HFF-Myc (cell line): ENCODE measurements at regions not wholly inside any gene's neighbourhood (a gene's known extent, or its start where the extent isn't known, plus 50 kb on each side); places are given as distances from the start of the nearest gene placed in this dataset.

ENCODE experiments used
- DNase-seq: peaks from one replicate; pipeline ENCODE4 v3.0.0-alpha.2; 2011; ENCODE audit warnings: low read depth; ENCODE audit errors: extremely low read depth
- H3K4me3 ChIP-seq: replicated peaks from 2 replicates; pipeline ENCODE4 v1.5.1; 2011; ENCODE audit warnings: low read depth, mild to moderate bottlenecking, control low read depth, low read length
- TF ChIP-seq, protein P1 (sequence below): IDR thresholded peaks from 2 replicates; pipeline ENCODE4 v1.5.1; 2012; ENCODE audit warnings: mild to moderate bottlenecking, low read depth, low read length, control low read depth; ENCODE audit errors: missing control alignments

GRCh38 chr5:60546207-60546606 lies 153.8 kb downstream of the DEPDC1B start:
- no peak for DNase-seq
- TF ChIP-seq, protein P1, sequence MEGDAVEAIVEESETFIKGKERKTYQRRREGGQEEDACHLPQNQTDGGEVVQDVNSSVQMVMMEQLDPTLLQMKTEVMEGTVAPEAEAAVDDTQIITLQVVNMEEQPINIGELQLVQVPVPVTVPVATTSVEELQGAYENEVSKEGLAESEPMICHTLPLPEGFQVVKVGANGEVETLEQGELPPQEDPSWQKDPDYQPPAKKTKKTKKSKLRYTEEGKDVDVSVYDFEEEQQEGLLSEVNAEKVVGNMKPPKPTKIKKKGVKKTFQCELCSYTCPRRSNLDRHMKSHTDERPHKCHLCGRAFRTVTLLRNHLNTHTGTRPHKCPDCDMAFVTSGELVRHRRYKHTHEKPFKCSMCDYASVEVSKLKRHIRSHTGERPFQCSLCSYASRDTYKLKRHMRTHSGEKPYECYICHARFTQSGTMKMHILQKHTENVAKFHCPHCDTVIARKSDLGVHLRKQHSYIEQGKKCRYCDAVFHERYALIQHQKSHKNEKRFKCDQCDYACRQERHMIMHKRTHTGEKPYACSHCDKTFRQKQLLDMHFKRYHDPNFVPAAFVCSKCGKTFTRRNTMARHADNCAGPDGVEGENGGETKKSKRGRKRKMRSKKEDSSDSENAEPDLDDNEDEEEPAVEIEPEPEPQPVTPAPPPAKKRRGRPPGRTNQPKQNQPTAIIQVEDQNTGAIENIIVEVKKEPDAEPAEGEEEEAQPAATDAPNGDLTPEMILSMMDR: no peak
- H3K4me3 ChIP-seq: no peak overlapping the region

DNA sequence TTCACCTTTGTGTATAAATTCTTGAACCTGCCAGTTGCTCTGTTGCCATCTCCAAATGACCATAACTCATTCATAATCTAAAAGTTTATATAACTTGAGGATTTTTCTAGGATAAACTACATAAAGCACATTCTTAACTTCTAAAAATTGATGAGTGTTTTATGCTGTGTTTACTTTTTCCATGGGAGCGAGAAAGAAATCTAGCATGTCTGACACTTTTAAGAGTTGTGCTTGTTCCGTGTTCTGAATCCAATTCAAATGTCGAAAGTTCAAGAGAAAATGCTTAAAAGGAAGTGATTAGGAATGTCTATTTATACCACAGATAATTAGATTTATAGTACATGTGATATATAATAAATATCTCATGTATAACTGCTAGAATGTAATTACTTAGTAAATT lies 154.4 kb downstream of the DEPDC1B start:
- H3K4me3 ChIP-seq: no peak overlapping the region
- TF ChIP-seq, protein P1: no peak
- no peak for DNase-seq

- no peak for DNase-seq
- TF ChIP-seq, protein P1: no peak
- no peak overlapping the region for H3K4me3 ChIP-seq
Observed at GRCh38 chr5:60544142-60544541, 155.8 kb downstream of the DEPDC1B start.

DNA sequence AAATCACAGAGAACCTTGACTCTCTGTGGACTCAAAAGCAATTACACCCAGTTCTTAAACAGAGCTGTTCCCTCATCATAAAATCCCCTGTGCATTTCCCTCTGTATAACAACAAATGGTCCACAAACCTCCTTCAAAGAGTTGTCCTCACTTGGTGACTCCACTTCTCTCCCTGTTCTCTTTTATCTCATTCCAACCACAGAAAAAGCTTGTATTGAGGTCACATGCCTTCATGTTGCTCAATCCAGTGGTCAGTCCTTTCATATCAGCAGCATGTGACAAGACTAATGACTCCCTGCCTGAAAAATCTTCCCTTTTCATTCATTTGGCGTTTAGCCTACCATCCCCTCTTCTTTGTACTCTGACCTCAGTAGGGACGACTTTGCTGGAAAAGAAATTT lies 158.0 kb downstream of the DEPDC1B start:
- H3K4me3 ChIP-seq: no peak overlapping the region
- no peak for DNase-seq
- TF ChIP-seq, protein P1: no peak

DNA sequence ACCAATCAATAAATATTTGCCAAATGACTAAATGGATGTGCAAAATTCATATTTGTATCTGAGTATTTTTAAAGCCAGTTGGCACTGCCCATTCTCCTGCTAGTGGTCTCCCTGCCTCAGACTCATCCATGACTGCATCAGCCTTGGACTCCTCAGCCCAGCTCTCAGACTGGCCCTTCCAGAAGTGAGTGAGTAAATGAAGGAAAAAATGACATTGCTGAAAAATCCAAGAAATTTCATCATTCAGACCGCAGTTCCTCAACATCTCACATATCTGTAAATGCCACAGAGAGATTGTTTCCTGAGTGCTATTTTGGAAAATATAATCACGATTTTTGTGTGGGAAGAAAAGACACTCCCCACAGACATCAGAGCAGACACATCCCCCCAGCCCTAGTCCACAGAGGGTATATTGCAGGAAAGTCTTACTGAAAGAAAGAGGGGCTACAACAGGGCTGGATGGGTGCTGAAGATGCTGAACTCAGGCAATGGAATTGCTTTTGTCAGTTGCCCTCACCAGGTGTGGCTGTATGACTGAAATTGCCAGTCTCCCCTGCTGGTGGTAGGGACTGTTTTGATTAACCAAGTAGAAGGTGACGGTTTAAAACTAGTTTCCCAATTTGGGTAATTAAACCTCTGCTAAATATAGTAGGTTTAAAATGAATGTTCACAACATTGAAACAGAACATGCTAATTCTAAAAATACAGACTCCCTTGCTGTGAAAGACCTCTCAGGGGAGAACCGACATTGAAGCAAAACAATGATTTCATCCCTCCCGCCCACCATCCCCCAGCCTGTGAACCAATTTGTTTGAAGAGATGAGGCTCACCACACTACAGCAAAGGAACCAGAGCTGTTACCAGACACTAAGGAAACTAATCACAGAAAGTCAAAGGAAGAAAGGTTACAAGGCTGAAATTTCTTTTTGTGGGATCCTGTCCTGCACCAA lies 158.8 kb downstream of the DEPDC1B start:
- no peak overlapping the region for H3K4me3 ChIP-seq
- DNase-seq: no peak
- TF ChIP-seq, protein P1: no peak

GRCh38 chr5:60538955-60539866 lies 160.8 kb downstream of the DEPDC1B start:
- no peak overlapping the region for H3K4me3 ChIP-seq
- DNase-seq: no peak
- TF ChIP-seq, protein P1: no peak
